Right atrium auricular region (tissue), 2 donors: ENCODE measurements at regions not wholly inside any gene's neighbourhood (a gene's known extent, or its start where the extent isn't known, plus 50 kb on each side); places are given as distances from the start of the nearest gene placed in this dataset.

Experiments
- DNase-seq: peaks from one replicate; pipeline ENCODE4 v3.0.0-alpha.2; 2019; ENCODE audit warnings: low spot score
- H3K27ac ChIP-seq, 2 donors: fragments of 200-600 bp; sonication (generic); 1 replicate in 1 of 2; 2 replicates in 1 of 2; pipeline ENCODE4 v1.5.1; 2016 to 2019
- H3K27me3 ChIP-seq, 2 donors: fragments of 200-600 bp; sonication (generic); one replicate each; pipeline versions ENCODE4 v1.5.1 to v1.6.0; 2017 to 2019
- H3K36me3 ChIP-seq: fragments of 200-600 bp; sonication (generic); one replicate; pipeline ENCODE4 v1.5.1; 2016
- H3K4me1 ChIP-seq, 2 donors: fragments of 200-600 bp; sonication (generic); one replicate each; pipeline versions ENCODE4 v1.5.1 to v1.6.0; 2017 to 2019
- H3K4me3 ChIP-seq, 2 donors: fragments of 200-600 bp; sonication (generic); 1 replicate in 1 of 2; 2 replicates in 1 of 2; pipeline ENCODE4 v1.5.1; 2017 to 2019; ENCODE audit warnings: mild to moderate bottlenecking in 1 of 2, moderate library complexity in 1 of 2
- H3K9me3 ChIP-seq, 2 donors: fragments of 200-600 bp; sonication (generic); one replicate each; pipeline ENCODE4 v1.5.1; 2019
- TF ChIP-seq, protein P1 (sequence below), 2 donors: fragments of 200-600 bp; sonication (generic); IDR thresholded peaks; one replicate each; pipeline ENCODE4 v1.5.1; 2019; ENCODE audit warnings: antibody characterized with exemption in 2 of 2

- DNase-seq, result no peak
- Histone ChIP-seq H3K4me1 (peaks cover 0 to 7% of the 10 kb centered on the region in 2 donors), H3K36me3 (no peaks in the 10 kb centered on the region), H3K27me3 (no peaks in the 10 kb centered on the region), H3K4me3 (no peak overlapping the region), H3K27ac (no peak overlapping the region), H3K9me3 (peaks cover 4 to 22% of the 10 kb centered on the region in 2 donors)
- TF ChIP-seq, protein P1, sequence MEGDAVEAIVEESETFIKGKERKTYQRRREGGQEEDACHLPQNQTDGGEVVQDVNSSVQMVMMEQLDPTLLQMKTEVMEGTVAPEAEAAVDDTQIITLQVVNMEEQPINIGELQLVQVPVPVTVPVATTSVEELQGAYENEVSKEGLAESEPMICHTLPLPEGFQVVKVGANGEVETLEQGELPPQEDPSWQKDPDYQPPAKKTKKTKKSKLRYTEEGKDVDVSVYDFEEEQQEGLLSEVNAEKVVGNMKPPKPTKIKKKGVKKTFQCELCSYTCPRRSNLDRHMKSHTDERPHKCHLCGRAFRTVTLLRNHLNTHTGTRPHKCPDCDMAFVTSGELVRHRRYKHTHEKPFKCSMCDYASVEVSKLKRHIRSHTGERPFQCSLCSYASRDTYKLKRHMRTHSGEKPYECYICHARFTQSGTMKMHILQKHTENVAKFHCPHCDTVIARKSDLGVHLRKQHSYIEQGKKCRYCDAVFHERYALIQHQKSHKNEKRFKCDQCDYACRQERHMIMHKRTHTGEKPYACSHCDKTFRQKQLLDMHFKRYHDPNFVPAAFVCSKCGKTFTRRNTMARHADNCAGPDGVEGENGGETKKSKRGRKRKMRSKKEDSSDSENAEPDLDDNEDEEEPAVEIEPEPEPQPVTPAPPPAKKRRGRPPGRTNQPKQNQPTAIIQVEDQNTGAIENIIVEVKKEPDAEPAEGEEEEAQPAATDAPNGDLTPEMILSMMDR (IDR thresholded peaks at IDR 0.05), result no peak
These were observed 133.2 kb upstream of the SSTR4 start for GRCh38 chr20:22901921-22902320.

DNA sequence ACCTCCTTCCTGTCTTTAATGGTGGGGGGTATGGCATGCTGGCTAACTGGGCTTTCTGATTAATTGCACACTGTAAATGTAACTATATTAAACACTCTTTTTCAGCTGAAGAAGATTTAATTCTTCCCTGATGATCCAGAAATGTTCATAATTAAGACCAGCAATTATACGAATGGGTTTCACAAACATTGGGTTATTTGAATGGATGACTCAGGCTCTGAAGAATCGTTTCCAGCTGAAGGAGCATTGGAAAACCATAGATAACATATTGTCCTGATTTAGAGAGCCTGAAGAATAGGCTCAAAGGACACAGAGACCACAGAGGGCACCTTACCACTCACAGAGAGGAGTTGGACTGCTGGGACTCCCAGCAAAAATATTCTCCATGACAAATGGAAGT, 130.7 kb upstream of the SSTR4 start:
- no peak overlapping the region for H3K27ac ChIP-seq
- H3K4me3 ChIP-seq, result no peak overlapping the region
- H3K27me3 ChIP-seq, result no peaks in the 10 kb centered on the region
- H3K4me1 ChIP-seq, result peaks cover 0 to 7% of the 10 kb centered on the region in 2 donors
- TF ChIP-seq, protein P1 (IDR thresholded peaks at IDR 0.05), result no peak
- no peak for DNase-seq
- no peaks in the 10 kb centered on the region for H3K36me3 ChIP-seq
- H3K9me3 ChIP-seq, result peaks cover 4 to 22% of the 10 kb centered on the region in 2 donors

DNA sequence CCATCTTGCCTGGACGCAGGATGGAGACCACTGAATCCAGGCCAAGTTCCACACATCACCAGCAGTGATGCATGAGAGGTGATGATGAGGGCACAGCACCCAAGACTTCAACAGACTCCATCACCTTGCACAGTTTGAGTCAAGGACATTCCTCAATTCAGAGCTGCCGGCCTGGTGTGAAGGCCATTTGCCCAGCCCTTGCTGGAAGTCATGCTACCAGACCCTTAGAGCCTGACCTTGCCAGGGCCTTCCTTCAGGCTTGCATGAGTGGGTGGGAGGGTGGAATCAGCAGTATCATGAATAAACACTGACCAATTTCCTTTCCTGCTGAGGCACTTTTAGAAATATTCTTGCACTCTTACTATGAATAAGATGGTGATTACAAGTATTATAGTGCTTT, 130.2 kb upstream of the SSTR4 start:
- Histone ChIP-seq H3K36me3 (no peaks in the 10 kb centered on the region), H3K27ac (no peak overlapping the region), H3K27me3 (no peaks in the 10 kb centered on the region), H3K9me3 (peaks cover 4 to 22% of the 10 kb centered on the region in 2 donors), H3K4me3 (no peak overlapping the region), H3K4me1 (peaks cover 0 to 7% of the 10 kb centered on the region in 2 donors)
- TF ChIP-seq, protein P1 (IDR thresholded peaks at IDR 0.05), result no peak
- no peak for DNase-seq

DNA sequence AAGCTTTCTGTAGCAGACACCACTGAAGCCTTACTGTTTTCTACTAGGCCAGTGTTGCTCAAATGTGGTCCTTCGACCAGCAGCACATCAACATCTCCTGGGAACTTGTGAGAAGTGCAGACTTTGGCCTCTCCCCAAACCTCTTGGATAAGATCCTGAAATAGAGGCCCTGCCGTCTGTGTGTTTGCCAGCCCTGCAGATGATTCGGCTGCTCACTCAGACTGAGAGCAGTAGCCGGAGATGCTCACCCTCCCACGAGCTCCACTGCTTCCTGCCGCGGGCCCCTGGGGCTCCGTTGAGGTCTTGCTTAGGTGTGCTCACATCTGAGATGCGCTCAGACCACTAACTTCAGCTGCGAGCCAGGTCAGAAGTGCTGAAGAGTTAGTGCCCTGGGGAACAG, 129.5 kb upstream of the SSTR4 start:
- Histone ChIP-seq H3K9me3 (peaks cover 4 to 15% of the 10 kb centered on the region in 2 donors), H3K27ac (no peak overlapping the region), H3K27me3 (no peaks in the 10 kb centered on the region), H3K4me1 (peaks cover 0 to 7% of the 10 kb centered on the region in 2 donors), H3K36me3 (no peaks in the 10 kb centered on the region), H3K4me3 (no peak overlapping the region)
- TF ChIP-seq, protein P1 (IDR thresholded peaks at IDR 0.05), result no peak
- no peak for DNase-seq

GRCh38 chr20:22908437-22908836, 126.7 kb upstream of the SSTR4 start:
- Histone ChIP-seq H3K27ac (no peak overlapping the region), H3K4me3 (no peak overlapping the region), H3K9me3 (no peaks in the 10 kb centered on the region), H3K27me3 (no peaks in the 10 kb centered on the region), H3K4me1 (peaks cover 0 to 7% of the 10 kb centered on the region in 2 donors), H3K36me3 (no peaks in the 10 kb centered on the region)
- TF ChIP-seq, protein P1 (IDR thresholded peaks at IDR 0.05), result no peak
- no peak for DNase-seq

DNA sequence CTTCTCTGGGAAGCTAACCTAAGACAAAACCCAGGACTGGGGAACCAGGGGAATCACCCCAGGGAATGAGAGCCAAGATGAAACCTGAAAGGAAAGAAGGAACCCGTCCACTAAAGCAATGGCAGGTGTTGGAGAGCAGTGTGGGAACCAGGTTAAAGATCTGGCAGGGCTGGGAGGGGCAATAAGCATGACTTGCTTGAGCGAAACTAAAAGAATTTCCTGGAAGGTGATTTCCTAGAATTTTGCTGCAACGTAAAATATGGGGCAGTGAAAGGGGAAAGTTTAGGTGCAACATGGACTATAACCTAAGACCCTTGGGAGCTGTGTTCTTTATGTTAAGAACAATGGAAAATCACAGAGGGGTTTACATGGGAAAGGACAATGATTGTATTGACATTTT, 126.2 kb upstream of the SSTR4 start:
- Histone ChIP-seq H3K27me3 (no peaks in the 10 kb centered on the region), H3K27ac (no peak overlapping the region), H3K9me3 (no peaks in the 10 kb centered on the region), H3K36me3 (no peaks in the 10 kb centered on the region), H3K4me3 (no peak overlapping the region), H3K4me1 (peaks cover 0 to 7% of the 10 kb centered on the region in 2 donors)
- TF ChIP-seq, protein P1 (IDR thresholded peaks at IDR 0.05), result no peak
- DNase-seq, result no peak
